WTC11 (cell line): ENCODE measurements at regions not wholly inside any gene's neighbourhood (a gene's known extent, or its start where the extent isn't known, plus 50 kb on each side); places are given as distances from the start of the nearest gene placed in this dataset.

ENCODE experiments used
- CREB1 ChIP-seq: sonication (generic); formaldehyde crosslinking; IDR thresholded peaks from 2 replicates; pipeline ENCODE4 v1.8.0; 2023; ENCODE audit warnings: mild to moderate bottlenecking, missing genetic modification reagents
- IRF2 ChIP-seq: sonication (generic); formaldehyde crosslinking; IDR thresholded peaks from 2 replicates; pipeline ENCODE4 v1.8.0; 2022; ENCODE audit warnings: low read depth, missing genetic modification reagents, borderline replicate concordance
- JUN ChIP-seq: sonication (generic); formaldehyde crosslinking; IDR thresholded peaks from 2 replicates; pipeline ENCODE4 v1.8.0; 2023; ENCODE audit warnings: mild to moderate bottlenecking, missing genetic modification reagents
- MXD4 ChIP-seq: fragments of 250-450 bp; sonication (Bioruptor Pico); IDR thresholded peaks from 2 replicates; pipeline ENCODE4 v1.8.0; 2021; ENCODE audit warnings: mild to moderate bottlenecking, moderate library complexity, borderline replicate concordance
- NFYB ChIP-seq: sonication (generic); formaldehyde crosslinking; conservative IDR thresholded peaks from 2 replicates; pipeline ENCODE4 v1.8.0; 2022; ENCODE audit warnings: low read depth, missing genetic modification reagents
- RELA ChIP-seq: sonication (generic); formaldehyde crosslinking; IDR thresholded peaks from 2 replicates; pipeline ENCODE4 v1.8.1; 2022; ENCODE audit warnings: missing genetic modification reagents, mild to moderate bottlenecking, borderline replicate concordance
- TCF7 ChIP-seq: sonication (generic); formaldehyde crosslinking; IDR thresholded peaks from 2 replicates; pipeline ENCODE4 v1.8.0; 2022; ENCODE audit warnings: mild to moderate bottlenecking, low read depth, missing genetic modification reagents, moderate library complexity
- TF ChIP-seq, protein P1 (sequence below): fragments of 200-600 bp; IDR thresholded peaks from 2 replicates; pipeline ENCODE4 v1.8.0; 2022; ENCODE audit warnings: antibody characterized with exemption
- TF ChIP-seq, protein P2 (sequence below): sonication (generic); formaldehyde crosslinking; IDR thresholded peaks from 2 replicates; pipeline ENCODE4 v1.8.0; 2022; ENCODE audit warnings: mild to moderate bottlenecking, missing genetic modification reagents

DNA sequence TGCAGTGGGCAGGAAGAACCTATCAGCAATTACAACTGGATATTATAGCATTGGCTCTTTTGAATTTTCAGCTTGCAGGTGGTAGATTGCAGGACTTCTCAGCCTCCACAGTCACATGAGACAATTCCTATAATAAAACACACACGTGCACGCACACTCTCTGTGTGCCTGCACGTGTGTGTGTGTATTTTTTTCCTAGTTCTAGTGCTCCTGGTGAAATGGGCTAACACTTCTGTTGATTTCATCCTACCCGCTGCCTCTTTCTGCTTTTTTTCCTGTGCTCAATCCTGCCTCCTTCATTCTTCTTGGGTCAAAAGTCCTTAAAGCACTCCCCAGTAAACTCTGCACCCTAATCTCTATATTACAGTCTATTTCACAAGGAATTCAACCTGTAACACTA, 320.1 kb downstream of the OSTF1 start:
- TF ChIP-seq, protein P1, sequence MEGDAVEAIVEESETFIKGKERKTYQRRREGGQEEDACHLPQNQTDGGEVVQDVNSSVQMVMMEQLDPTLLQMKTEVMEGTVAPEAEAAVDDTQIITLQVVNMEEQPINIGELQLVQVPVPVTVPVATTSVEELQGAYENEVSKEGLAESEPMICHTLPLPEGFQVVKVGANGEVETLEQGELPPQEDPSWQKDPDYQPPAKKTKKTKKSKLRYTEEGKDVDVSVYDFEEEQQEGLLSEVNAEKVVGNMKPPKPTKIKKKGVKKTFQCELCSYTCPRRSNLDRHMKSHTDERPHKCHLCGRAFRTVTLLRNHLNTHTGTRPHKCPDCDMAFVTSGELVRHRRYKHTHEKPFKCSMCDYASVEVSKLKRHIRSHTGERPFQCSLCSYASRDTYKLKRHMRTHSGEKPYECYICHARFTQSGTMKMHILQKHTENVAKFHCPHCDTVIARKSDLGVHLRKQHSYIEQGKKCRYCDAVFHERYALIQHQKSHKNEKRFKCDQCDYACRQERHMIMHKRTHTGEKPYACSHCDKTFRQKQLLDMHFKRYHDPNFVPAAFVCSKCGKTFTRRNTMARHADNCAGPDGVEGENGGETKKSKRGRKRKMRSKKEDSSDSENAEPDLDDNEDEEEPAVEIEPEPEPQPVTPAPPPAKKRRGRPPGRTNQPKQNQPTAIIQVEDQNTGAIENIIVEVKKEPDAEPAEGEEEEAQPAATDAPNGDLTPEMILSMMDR: no peak
- TF ChIP-seq IRF2 (CRISPR knock-in tag): no peak
- no peak for TF ChIP-seq CREB1 (CRISPR knock-in tag)
- TF ChIP-seq, protein P2, sequence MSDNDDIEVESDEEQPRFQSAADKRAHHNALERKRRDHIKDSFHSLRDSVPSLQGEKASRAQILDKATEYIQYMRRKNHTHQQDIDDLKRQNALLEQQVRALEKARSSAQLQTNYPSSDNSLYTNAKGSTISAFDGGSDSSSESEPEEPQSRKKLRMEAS (CRISPR knock-in tag): no peak
- TF ChIP-seq JUN (CRISPR knock-in tag): no peak
- no peak for TF ChIP-seq NFYB
- TF ChIP-seq TCF7 (CRISPR knock-in tag): no peak
- no peak for TF ChIP-seq RELA (CRISPR knock-in tag)
- no peak for TF ChIP-seq MXD4 (CRISPR knock-in tag)
